SU-DHL-6 (cell line): ENCODE measurements at regions not wholly inside any gene's neighbourhood (a gene's known extent, or its start where the extent isn't known, plus 50 kb on each side); places are given as distances from the start of the nearest gene placed in this dataset.

Experiments used
- H2AFZ ChIP-seq: fragments of 200-600 bp; sonication (generic); 2 replicates; pipeline ENCODE4 v1.6.1; 2014; ENCODE audit warnings: low read depth, mild to moderate bottlenecking, moderate library complexity, mixed read lengths, antibody characterized with exemption, low read length; ENCODE audit not compliant: severe bottlenecking
- H3F3A ChIP-seq: fragments of 200-600 bp; shearing (Covaris generic); 2 replicates; pipeline ENCODE4 v1.6.0; 2016; ENCODE audit warnings: antibody characterized with exemption, mild to moderate bottlenecking; ENCODE audit not compliant: insufficient read depth
- H3K27ac ChIP-seq: fragments of 200-600 bp; sonication (generic); 2 replicates; pipeline ENCODE4 v1.5.1; 2016; ENCODE audit warnings: low read depth, mild to moderate bottlenecking, low read length, moderate library complexity, mixed read lengths
- H3K27me3 ChIP-seq: fragments of 200-600 bp; sonication (generic), shearing (Covaris generic); 2 replicates; pipeline ENCODE4 v1.6.0; 2014; ENCODE audit warnings: mild to moderate bottlenecking, low read length
- H3K36me3 ChIP-seq: fragments of 200-600 bp; sonication (generic); 2 replicates; pipeline ENCODE4 v1.6.1; 2014; ENCODE audit warnings: mild to moderate bottlenecking, low read length, mixed read lengths
- H3K4me2 ChIP-seq: fragments of 300-600, 200-600 bp; shearing (Covaris generic), sonication (generic); 2 replicates; pipeline ENCODE4 v1.6.0; 2014; ENCODE audit warnings: low read length, low read depth, mild to moderate bottlenecking; ENCODE audit not compliant: poor library complexity, severe bottlenecking
- H3K4me3 ChIP-seq: fragments of 200-600 bp; sonication (generic); 2 replicates; pipeline ENCODE4 v1.5.1; 2014; ENCODE audit warnings: antibody characterized with exemption, low read length, mild to moderate bottlenecking, mixed read lengths; ENCODE audit not compliant: insufficient read depth, poor library complexity, severe bottlenecking
- H3K79me2 ChIP-seq: fragments of 200-600 bp; sonication (generic); 2 replicates; pipeline ENCODE4 v1.6.1; 2014; ENCODE audit warnings: mild to moderate bottlenecking, low read length, moderate library complexity; ENCODE audit not compliant: insufficient read depth
- H3K9ac ChIP-seq: fragments of 200-600 bp; sonication (generic); 2 replicates; pipeline ENCODE4 v1.7.0; 2014; ENCODE audit warnings: mild to moderate bottlenecking, low read length
- H3K9me2 ChIP-seq: fragments of 200-600 bp; sonication (generic); replicated peaks from 2 replicates; pipeline ENCODE4 v1.6.1; 2014; ENCODE audit warnings: low read length; ENCODE audit not compliant: insufficient read depth
- H3K9me3 ChIP-seq: fragments of 200-600 bp; sonication (generic); 2 replicates; pipeline ENCODE4 v1.6.1; 2014; ENCODE audit warnings: low read length, mixed read lengths; ENCODE audit not compliant: insufficient read depth
- H4K20me1 ChIP-seq: fragments of 200-600 bp; sonication (generic); 2 replicates; pipeline ENCODE4 v1.6.1; 2014; ENCODE audit warnings: low read depth, mild to moderate bottlenecking, antibody characterized with exemption, low read length, moderate library complexity, mixed read lengths
- CTCF ChIP-seq: fragments of 200-600 bp; sonication (generic); IDR thresholded peaks from one replicate; pipeline ENCODE4 v1.5.1; 2017; ENCODE audit warnings: antibody characterized with exemption, mild to moderate bottlenecking, low read length, moderate library complexity; ENCODE audit not compliant: insufficient read depth, poor library complexity, severe bottlenecking
- EZH2phosphoT487 ChIP-seq: fragments of 200-600 bp; sonication (generic), shearing (Covaris generic); conservative IDR thresholded peaks from 2 replicates; pipeline ENCODE4 v1.6.1; 2018; ENCODE audit warnings: mild to moderate bottlenecking, antibody characterized with exemption, low read length, moderate library complexity, mixed read lengths

- Histone ChIP-seq H3K79me2 (no peaks in the 10 kb centered on the region), H3K27ac (no peak overlapping the region), H3K36me3 (no peaks in the 10 kb centered on the region), H4K20me1 (no peaks in the 10 kb centered on the region), H3F3A (no peaks in the 10 kb centered on the region), H3K9me3 (no peaks in the 10 kb centered on the region), H3K4me3 (no peak overlapping the region), H3K4me2 (no peak overlapping the region), H3K27me3 (no peaks in the 10 kb centered on the region), H3K9me2 (no peaks in the 10 kb centered on the region), H2AFZ (no peak overlapping the region), H3K9ac (no peak overlapping the region)
- TF ChIP-seq EZH2phosphoT487 = no peak
- TF ChIP-seq CTCF = no peak
Observed at GRCh38 chr2:240360645-240361475, 74.6 kb upstream of the GPC1 start.

- Histone ChIP-seq H2AFZ (no peak overlapping the region), H3F3A (no peaks in the 10 kb centered on the region), H3K27me3 (no peaks in the 10 kb centered on the region), H3K36me3 (no peaks in the 10 kb centered on the region), H3K9me2 (no peaks in the 10 kb centered on the region), H3K79me2 (no peaks in the 10 kb centered on the region), H3K4me2 (no peak overlapping the region), H3K9ac (no peak overlapping the region), H3K9me3 (no peaks in the 10 kb centered on the region), H4K20me1 (no peaks in the 10 kb centered on the region), H3K4me3 (no peak overlapping the region), H3K27ac (no peak overlapping the region)
- TF ChIP-seq EZH2phosphoT487 (no peak), CTCF (no peak)
Observed at GRCh38 chr2:240362216-240362755, 73.2 kb upstream of the GPC1 start.

- no peak for TF ChIP-seq EZH2phosphoT487
- no peak for TF ChIP-seq CTCF
- H3K9me2 ChIP-seq = no peaks in the 10 kb centered on the region
- no peaks in the 10 kb centered on the region for H3K9me3 ChIP-seq
- no peaks in the 10 kb centered on the region for H3K27me3 ChIP-seq
- H4K20me1 ChIP-seq = no peaks in the 10 kb centered on the region
- no peak overlapping the region for H3K4me3 ChIP-seq
- H3K36me3 ChIP-seq = no peaks in the 10 kb centered on the region
- no peak overlapping the region for H2AFZ ChIP-seq
- no peak overlapping the region for H3K9ac ChIP-seq
- H3K27ac ChIP-seq = no peak overlapping the region
- no peaks in the 10 kb centered on the region for H3F3A ChIP-seq
- no peaks in the 10 kb centered on the region for H3K79me2 ChIP-seq
- no peak overlapping the region for H3K4me2 ChIP-seq
Observed at GRCh38 chr2:240362826-240363745, 72.4 kb upstream of the GPC1 start.
